NB4 (cell line): ENCODE measurements at regions not wholly inside any gene's neighbourhood (a gene's known extent, or its start where the extent isn't known, plus 50 kb on each side); places are given as distances from the start of the nearest gene placed in this dataset.

Experiments used
- DNase-seq: peaks from one replicate; pipeline ENCODE4 v3.0.0; 2010; ENCODE audit warnings: low read depth
- H3K4me3 ChIP-seq: one replicate; pipeline ENCODE4 v1.5.1; 2011; ENCODE audit warnings: mild to moderate bottlenecking, low read depth, low read length, moderate library complexity
- MAX ChIP-seq: IDR thresholded peaks from 2 replicates; pipeline ENCODE4 v1.6.1; 2011; ENCODE audit warnings: low read depth, low read length
- MYC ChIP-seq: IDR thresholded peaks from 2 replicates; pipeline ENCODE4 v1.6.1; 2011; ENCODE audit warnings: low read depth, low read length
- POLR2A ChIP-seq: IDR thresholded peaks from 2 replicates; pipeline ENCODE4 v1.6.1; 2011; ENCODE audit warnings: mild to moderate bottlenecking; ENCODE audit not compliant: insufficient read length; ENCODE audit errors: extremely low read depth
- TF ChIP-seq, protein P1 (sequence below): IDR thresholded peaks from one replicate; pipeline ENCODE4 v1.5.1; 2012; ENCODE audit warnings: low read depth, low read length

GRCh38 chr2:145123606-145124005, 603.7 kb upstream of the ZEB2 start:
- H3K4me3 ChIP-seq = no peak overlapping the region
- DNase-seq = no peak
- TF ChIP-seq MAX (no peak), POLR2A (no peak), MYC (no peak)
- TF ChIP-seq, protein P1, sequence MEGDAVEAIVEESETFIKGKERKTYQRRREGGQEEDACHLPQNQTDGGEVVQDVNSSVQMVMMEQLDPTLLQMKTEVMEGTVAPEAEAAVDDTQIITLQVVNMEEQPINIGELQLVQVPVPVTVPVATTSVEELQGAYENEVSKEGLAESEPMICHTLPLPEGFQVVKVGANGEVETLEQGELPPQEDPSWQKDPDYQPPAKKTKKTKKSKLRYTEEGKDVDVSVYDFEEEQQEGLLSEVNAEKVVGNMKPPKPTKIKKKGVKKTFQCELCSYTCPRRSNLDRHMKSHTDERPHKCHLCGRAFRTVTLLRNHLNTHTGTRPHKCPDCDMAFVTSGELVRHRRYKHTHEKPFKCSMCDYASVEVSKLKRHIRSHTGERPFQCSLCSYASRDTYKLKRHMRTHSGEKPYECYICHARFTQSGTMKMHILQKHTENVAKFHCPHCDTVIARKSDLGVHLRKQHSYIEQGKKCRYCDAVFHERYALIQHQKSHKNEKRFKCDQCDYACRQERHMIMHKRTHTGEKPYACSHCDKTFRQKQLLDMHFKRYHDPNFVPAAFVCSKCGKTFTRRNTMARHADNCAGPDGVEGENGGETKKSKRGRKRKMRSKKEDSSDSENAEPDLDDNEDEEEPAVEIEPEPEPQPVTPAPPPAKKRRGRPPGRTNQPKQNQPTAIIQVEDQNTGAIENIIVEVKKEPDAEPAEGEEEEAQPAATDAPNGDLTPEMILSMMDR = no peak

DNA sequence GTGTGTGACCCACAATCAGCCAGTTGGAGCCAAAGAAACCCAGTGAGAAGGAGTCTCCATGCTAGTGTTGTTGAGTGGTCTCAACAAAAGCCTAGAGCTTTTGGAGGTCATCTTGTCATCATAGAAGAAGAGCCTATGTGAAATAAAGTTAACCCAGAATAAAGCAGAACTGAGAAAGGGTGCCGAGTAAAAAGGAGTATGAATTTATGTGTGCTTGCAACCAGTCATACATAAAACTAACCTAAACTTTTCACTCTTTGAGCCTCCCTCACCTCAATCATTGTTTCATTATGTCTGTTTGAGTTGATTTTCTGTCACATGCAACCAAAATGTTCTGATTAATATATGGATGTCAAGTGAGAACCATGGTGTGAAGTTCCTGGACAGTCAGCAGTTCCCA, 599.3 kb upstream of the ZEB2 start:
- DNase-seq = no peak
- no peak for TF ChIP-seq POLR2A
- no peak for TF ChIP-seq MAX
- no peak for TF ChIP-seq MYC
- TF ChIP-seq, protein P1 = no peak
- no peak overlapping the region for H3K4me3 ChIP-seq

GRCh38 chr2:145116834-145117725, 597.2 kb upstream of the ZEB2 start:
- DNase-seq = no peak
- TF ChIP-seq, protein P1 = no peak
- TF ChIP-seq POLR2A = no peak
- no peak for TF ChIP-seq MYC
- TF ChIP-seq MAX = no peak
- H3K4me3 ChIP-seq = no peak overlapping the region

DNA sequence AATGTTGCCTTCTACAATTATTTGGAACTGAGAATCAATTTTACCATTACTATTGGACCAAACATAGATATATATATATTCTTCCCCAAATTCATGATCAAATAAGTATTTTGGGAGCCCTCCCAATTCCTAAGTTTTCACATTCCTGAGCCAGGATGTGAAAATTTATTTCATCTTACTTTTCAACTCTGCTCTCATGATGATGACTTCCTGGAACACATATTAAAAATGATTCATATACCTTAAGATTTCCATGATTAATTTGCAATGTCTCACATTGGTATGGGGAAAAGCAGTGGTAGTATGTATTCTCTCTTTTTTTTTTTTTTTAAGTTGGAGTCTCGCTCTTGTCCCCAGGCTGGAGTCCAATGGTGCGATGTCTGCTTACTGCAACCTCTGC, 596.1 kb upstream of the ZEB2 start:
- TF ChIP-seq, protein P1 = no peak
- no peak for TF ChIP-seq POLR2A
- no peak for DNase-seq
- no peak overlapping the region for H3K4me3 ChIP-seq

DNA sequence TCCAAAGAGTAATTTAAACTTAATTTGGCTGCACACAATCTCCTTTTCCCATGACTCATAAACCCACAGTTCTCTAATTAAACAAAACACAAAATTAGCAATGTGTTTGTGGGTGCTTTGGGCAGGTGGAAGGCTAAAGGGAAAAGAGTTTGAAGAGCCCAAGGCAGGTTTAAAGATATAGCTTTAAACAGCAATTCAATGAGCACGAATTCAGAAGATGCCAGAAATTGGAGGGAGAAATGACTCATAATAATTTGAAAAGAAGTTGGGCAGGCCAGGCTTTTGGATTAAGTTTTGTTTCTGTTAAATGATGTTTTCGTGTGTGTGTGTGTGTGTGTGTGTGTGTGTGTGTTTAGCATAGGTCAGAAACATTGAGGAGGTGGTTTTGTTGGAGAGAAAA, 594.8 kb upstream of the ZEB2 start:
- no peak for DNase-seq
- TF ChIP-seq POLR2A (no peak), MYC (no peak), MAX (no peak)
- TF ChIP-seq, protein P1 = no peak
- H3K4me3 ChIP-seq = no peak overlapping the region

DNA sequence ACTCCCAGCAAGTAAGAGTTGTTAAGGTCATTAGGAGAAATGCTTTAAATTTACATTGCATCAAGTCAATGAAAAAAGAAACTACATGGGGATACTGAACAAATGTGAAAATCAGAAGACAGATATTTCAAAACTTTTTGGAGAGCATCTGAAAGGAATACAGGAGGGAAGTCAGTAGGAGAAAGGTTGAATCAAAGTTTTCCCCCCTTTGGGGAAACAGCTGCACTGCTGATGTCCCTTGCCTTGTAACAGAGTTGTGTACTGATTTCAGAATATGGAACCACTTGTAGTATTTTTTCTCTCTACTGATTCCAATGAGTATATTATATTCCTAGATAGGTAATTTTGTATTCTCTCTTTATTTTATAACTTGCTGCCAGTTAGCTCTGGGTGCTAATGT, 592.5 kb upstream of the ZEB2 start:
- no peak for DNase-seq
- TF ChIP-seq MAX = no peak
- TF ChIP-seq, protein P1 = no peak
- no peak for TF ChIP-seq POLR2A
- TF ChIP-seq MYC = no peak
- no peak overlapping the region for H3K4me3 ChIP-seq
